ENCODE measurements at regions not wholly inside any gene's neighbourhood (a gene's known extent, or its start where the extent isn't known, plus 50 kb on each side); places are given as distances from the start of the nearest gene placed in this dataset.

GRCh38 chr18:53792762-53793161 lies 431.7 kb downstream of the MBD2 start:
- H3K4me3 Mint-ChIP-seq: no peak overlapping the region
- H3K36me3 Mint-ChIP-seq (ENCODE audit: low read depth): no peaks in the 10 kb centered on the region
- H3K9me3 Mint-ChIP-seq: no peaks in the 10 kb centered on the region

GRCh38 chr18:53790786-53791185 lies 433.7 kb downstream of the MBD2 start:
- TF ChIP-seq CTCF (IDR thresholded peaks at IDR 0.05; ENCODE audit: unreplicated experiment in 3 of 3): no peak
- H3K4me3 Mint-ChIP-seq: no peak overlapping the region
- no peak overlapping the region for H3K27ac Mint-ChIP-seq
- H3K36me3 Mint-ChIP-seq (ENCODE audit: low read depth): no peaks in the 10 kb centered on the region
- no peaks in the 10 kb centered on the region for H3K9me3 Mint-ChIP-seq
- no peaks in the 10 kb centered on the region for H3K27me3 Mint-ChIP-seq (ENCODE audit: low read depth)
- H3K4me1 Mint-ChIP-seq: peaks cover 9% of the 10 kb centered on the region

More at GRCh38 chr18:53792762-53793161, 431.7 kb downstream of the MBD2 start:
- Mint-ChIP-seq H3K27me3 (ENCODE audit: low read depth) (no peaks in the 10 kb centered on the region), H3K4me1 (peaks cover 9% of the 10 kb centered on the region), H3K27ac (no peak overlapping the region)
- no peak for TF ChIP-seq CTCF (IDR thresholded peaks at IDR 0.05; ENCODE audit: unreplicated experiment in 3 of 3)

- no peak for TF ChIP-seq CTCF (IDR thresholded peaks at IDR 0.05; ENCODE audit: unreplicated experiment in 3 of 3)
- H3K27ac Mint-ChIP-seq: no peak overlapping the region
- H3K4me1 Mint-ChIP-seq: peaks cover 9% of the 10 kb centered on the region
- no peak overlapping the region for H3K4me3 Mint-ChIP-seq
- H3K27me3 Mint-ChIP-seq (ENCODE audit: low read depth): no peaks in the 10 kb centered on the region
- H3K9me3 Mint-ChIP-seq: no peaks in the 10 kb centered on the region
- no peaks in the 10 kb centered on the region for H3K36me3 Mint-ChIP-seq (ENCODE audit: low read depth)
Measured at GRCh38 chr18:53789376-53790247, 434.9 kb downstream of the MBD2 start.

- no peak for TF ChIP-seq CTCF (IDR thresholded peaks at IDR 0.05; ENCODE audit: unreplicated experiment in 3 of 3)
- Mint-ChIP-seq H3K27ac (no peak overlapping the region), H3K4me3 (no peak overlapping the region), H3K27me3 (ENCODE audit: low read depth) (no peaks in the 10 kb centered on the region), H3K9me3 (no peaks in the 10 kb centered on the region), H3K4me1 (peaks cover 1% of the 10 kb centered on the region), H3K36me3 (ENCODE audit: low read depth) (no peaks in the 10 kb centered on the region)
Measured at GRCh38 chr18:53785811-53786210, 438.7 kb downstream of the MBD2 start.

- Mint-ChIP-seq H3K4me1 (no peaks in the 10 kb centered on the region), H3K4me3 (no peak overlapping the region), H3K27me3 (ENCODE audit: low read depth) (no peaks in the 10 kb centered on the region), H3K36me3 (ENCODE audit: low read depth) (no peaks in the 10 kb centered on the region), H3K27ac (no peak overlapping the region), H3K9me3 (no peaks in the 10 kb centered on the region)
- TF ChIP-seq CTCF (IDR thresholded peaks at IDR 0.05; ENCODE audit: unreplicated experiment in 3 of 3): no peak
Measured at GRCh38 chr18:53784253-53784652, 440.2 kb downstream of the MBD2 start.

- no peaks in the 10 kb centered on the region for H3K36me3 Mint-ChIP-seq (ENCODE audit: low read depth)
- no peaks in the 10 kb centered on the region for H3K27me3 Mint-ChIP-seq (ENCODE audit: low read depth)
- peaks cover 5% of the 10 kb centered on the region for H3K9me3 Mint-ChIP-seq
- H3K27ac Mint-ChIP-seq: no peak overlapping the region
- H3K4me1 Mint-ChIP-seq: no peaks in the 10 kb centered on the region
- no peak overlapping the region for H3K4me3 Mint-ChIP-seq
- TF ChIP-seq CTCF (IDR thresholded peaks at IDR 0.05; ENCODE audit: unreplicated experiment in 3 of 3): no peak
Measured at GRCh38 chr18:53780666-53781065, 443.8 kb downstream of the MBD2 start.
